Neutrophil (primary cell): ENCODE measurements at regions not wholly inside any gene's neighbourhood (a gene's known extent, or its start where the extent isn't known, plus 50 kb on each side); places are given as distances from the start of the nearest gene placed in this dataset.

ENCODE experiments used
- H3K27ac ChIP-seq: fragments of 200-600 bp; sonication (generic); 2 replicates; pipeline ENCODE4 v1.5.1; 2016; ENCODE audit warnings: mild to moderate bottlenecking, moderate library complexity
- H3K27me3 ChIP-seq: fragments of 200-600 bp; sonication (generic); 2 replicates; pipeline ENCODE4 v1.6.0; 2016; ENCODE audit warnings: mild to moderate bottlenecking
- H3K36me3 ChIP-seq: fragments of 200-600 bp; sonication (generic); 2 replicates; pipeline ENCODE4 v1.5.1; 2017
- H3K4me1 ChIP-seq, 2 experiments: fragments of 200-600 bp in 1 of 2; sonication (generic) in 1 of 2; 1 replicate in 1 of 2; 2 replicates in 1 of 2; pipeline versions ENCODE4 v1.5.1 to v1.6.1; 2013 to 2016; ENCODE audit warnings: low read depth in 1 of 2, low read length in 1 of 2, mild to moderate bottlenecking in 1 of 2, moderate library complexity in 1 of 2; ENCODE audit not compliant: control insufficient read depth in 1 of 2, insufficient read depth in 1 of 2
- H3K4me3 ChIP-seq, 2 experiments: fragments of 200-600 bp in 1 of 2; sonication (generic) in 1 of 2; 1 replicate in 1 of 2; 2 replicates in 1 of 2; pipeline ENCODE4 v1.5.1; 2013 to 2016; ENCODE audit warnings: low read depth in 1 of 2, low read length in 1 of 2, mild to moderate bottlenecking in 1 of 2, moderate library complexity in 1 of 2
- H3K9me3 ChIP-seq: fragments of 200-600 bp; sonication (generic); 2 replicates; pipeline ENCODE4 v1.5.1; 2016
- TF ChIP-seq, protein P1 (sequence below): fragments of 200-600 bp; sonication (generic); IDR thresholded peaks from 2 replicates; pipeline ENCODE4 v1.5.1; 2016; ENCODE audit warnings: antibody characterized with exemption

GRCh38 chr5:58022055-58022454, 437.8 kb downstream of the PLK2 start:
- no peak overlapping the region for H3K27ac ChIP-seq
- TF ChIP-seq, protein P1, sequence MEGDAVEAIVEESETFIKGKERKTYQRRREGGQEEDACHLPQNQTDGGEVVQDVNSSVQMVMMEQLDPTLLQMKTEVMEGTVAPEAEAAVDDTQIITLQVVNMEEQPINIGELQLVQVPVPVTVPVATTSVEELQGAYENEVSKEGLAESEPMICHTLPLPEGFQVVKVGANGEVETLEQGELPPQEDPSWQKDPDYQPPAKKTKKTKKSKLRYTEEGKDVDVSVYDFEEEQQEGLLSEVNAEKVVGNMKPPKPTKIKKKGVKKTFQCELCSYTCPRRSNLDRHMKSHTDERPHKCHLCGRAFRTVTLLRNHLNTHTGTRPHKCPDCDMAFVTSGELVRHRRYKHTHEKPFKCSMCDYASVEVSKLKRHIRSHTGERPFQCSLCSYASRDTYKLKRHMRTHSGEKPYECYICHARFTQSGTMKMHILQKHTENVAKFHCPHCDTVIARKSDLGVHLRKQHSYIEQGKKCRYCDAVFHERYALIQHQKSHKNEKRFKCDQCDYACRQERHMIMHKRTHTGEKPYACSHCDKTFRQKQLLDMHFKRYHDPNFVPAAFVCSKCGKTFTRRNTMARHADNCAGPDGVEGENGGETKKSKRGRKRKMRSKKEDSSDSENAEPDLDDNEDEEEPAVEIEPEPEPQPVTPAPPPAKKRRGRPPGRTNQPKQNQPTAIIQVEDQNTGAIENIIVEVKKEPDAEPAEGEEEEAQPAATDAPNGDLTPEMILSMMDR: no peak
- no peak overlapping the region for H3K4me3 ChIP-seq
- H3K4me1 ChIP-seq: no peaks in the 10 kb centered on the region
- no peaks in the 10 kb centered on the region for H3K36me3 ChIP-seq
- no peaks in the 10 kb centered on the region for H3K9me3 ChIP-seq
- H3K27me3 ChIP-seq: no peaks in the 10 kb centered on the region

- Histone ChIP-seq H3K4me3 (no peak overlapping the region), H3K27me3 (no peaks in the 10 kb centered on the region), H3K4me1 (no peaks in the 10 kb centered on the region), H3K27ac (no peak overlapping the region), H3K36me3 (no peaks in the 10 kb centered on the region), H3K9me3 (no peaks in the 10 kb centered on the region)
- TF ChIP-seq, protein P1: no peak
These were observed 438.4 kb downstream of the PLK2 start for GRCh38 chr5:58021466-58021865.

DNA sequence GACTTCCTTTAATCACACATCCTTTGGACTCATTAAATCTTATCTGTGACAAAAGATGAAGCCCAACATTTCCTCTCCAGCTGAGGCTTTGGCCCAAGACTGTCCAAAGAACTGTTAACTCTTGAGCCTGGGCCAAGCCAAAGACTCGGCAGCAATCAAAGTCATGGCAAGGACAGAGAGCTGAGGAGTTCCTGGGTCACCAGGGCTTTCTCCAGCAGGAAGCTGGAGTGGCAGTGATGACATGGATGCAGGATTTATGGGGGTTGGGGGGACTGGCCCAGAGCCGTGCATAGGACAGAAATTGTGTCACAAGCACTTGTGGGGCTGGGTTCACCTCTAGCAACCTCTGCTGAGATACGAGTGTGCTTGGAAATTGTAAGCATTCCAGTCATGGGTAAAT, 440.3 kb downstream of the PLK2 start:
- no peak overlapping the region for H3K4me3 ChIP-seq
- no peaks in the 10 kb centered on the region for H3K36me3 ChIP-seq
- no peaks in the 10 kb centered on the region for H3K4me1 ChIP-seq
- no peaks in the 10 kb centered on the region for H3K27me3 ChIP-seq
- no peaks in the 10 kb centered on the region for H3K9me3 ChIP-seq
- TF ChIP-seq, protein P1: no peak
- H3K27ac ChIP-seq: no peak overlapping the region

GRCh38 chr5:58018016-58018415, 441.9 kb downstream of the PLK2 start:
- Histone ChIP-seq H3K4me1 (no peaks in the 10 kb centered on the region), H3K4me3 (no peak overlapping the region), H3K9me3 (no peaks in the 10 kb centered on the region), H3K27me3 (no peaks in the 10 kb centered on the region), H3K36me3 (no peaks in the 10 kb centered on the region), H3K27ac (no peak overlapping the region)
- TF ChIP-seq, protein P1: no peak

- Histone ChIP-seq H3K4me3 (no peak overlapping the region), H3K27me3 (no peaks in the 10 kb centered on the region), H3K4me1 (no peaks in the 10 kb centered on the region), H3K9me3 (no peaks in the 10 kb centered on the region), H3K36me3 (no peaks in the 10 kb centered on the region), H3K27ac (no peak overlapping the region)
- TF ChIP-seq, protein P1: no peak
These were observed 443.0 kb downstream of the PLK2 start for GRCh38 chr5:58016877-58017276.

GRCh38 chr5:58016358-58016757, 443.5 kb downstream of the PLK2 start:
- Histone ChIP-seq H3K4me1 (no peaks in the 10 kb centered on the region), H3K27ac (no peak overlapping the region), H3K36me3 (no peaks in the 10 kb centered on the region), H3K4me3 (no peak overlapping the region), H3K9me3 (no peaks in the 10 kb centered on the region), H3K27me3 (no peaks in the 10 kb centered on the region)
- TF ChIP-seq, protein P1: no peak
